Hepatocyte (in vitro differentiated cells): ENCODE measurements at regions not wholly inside any gene's neighbourhood (a gene's known extent, or its start where the extent isn't known, plus 50 kb on each side); places are given as distances from the start of the nearest gene placed in this dataset.

Source experiments
- EZH2phosphoT487 ChIP-seq: fragments of 200-600 bp; sonication (generic); IDR thresholded peaks from one replicate; pipeline ENCODE4 v1.6.1; 2018; ENCODE audit warnings: antibody characterized with exemption, mild to moderate bottlenecking, low read depth, moderate library complexity; ENCODE audit not compliant: unreplicated experiment, severe bottlenecking
- TF ChIP-seq, protein P1 (sequence below): fragments of 200-600 bp; sonication (generic); IDR thresholded peaks from 2 replicates; pipeline ENCODE4 v1.5.1; 2016; ENCODE audit warnings: antibody characterized with exemption, mild to moderate bottlenecking; ENCODE audit not compliant: poor library complexity

GRCh38 chr3:34599595-34599994 is 801.2 kb downstream of the PDCD6IP start:
- TF ChIP-seq, protein P1, sequence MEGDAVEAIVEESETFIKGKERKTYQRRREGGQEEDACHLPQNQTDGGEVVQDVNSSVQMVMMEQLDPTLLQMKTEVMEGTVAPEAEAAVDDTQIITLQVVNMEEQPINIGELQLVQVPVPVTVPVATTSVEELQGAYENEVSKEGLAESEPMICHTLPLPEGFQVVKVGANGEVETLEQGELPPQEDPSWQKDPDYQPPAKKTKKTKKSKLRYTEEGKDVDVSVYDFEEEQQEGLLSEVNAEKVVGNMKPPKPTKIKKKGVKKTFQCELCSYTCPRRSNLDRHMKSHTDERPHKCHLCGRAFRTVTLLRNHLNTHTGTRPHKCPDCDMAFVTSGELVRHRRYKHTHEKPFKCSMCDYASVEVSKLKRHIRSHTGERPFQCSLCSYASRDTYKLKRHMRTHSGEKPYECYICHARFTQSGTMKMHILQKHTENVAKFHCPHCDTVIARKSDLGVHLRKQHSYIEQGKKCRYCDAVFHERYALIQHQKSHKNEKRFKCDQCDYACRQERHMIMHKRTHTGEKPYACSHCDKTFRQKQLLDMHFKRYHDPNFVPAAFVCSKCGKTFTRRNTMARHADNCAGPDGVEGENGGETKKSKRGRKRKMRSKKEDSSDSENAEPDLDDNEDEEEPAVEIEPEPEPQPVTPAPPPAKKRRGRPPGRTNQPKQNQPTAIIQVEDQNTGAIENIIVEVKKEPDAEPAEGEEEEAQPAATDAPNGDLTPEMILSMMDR: no peak
- TF ChIP-seq EZH2phosphoT487: no peak
